ENCODE measurements at regions not wholly inside any gene's neighbourhood (a gene's known extent, or its start where the extent isn't known, plus 50 kb on each side); places are given as distances from the start of the nearest gene placed in this dataset.

DNA sequence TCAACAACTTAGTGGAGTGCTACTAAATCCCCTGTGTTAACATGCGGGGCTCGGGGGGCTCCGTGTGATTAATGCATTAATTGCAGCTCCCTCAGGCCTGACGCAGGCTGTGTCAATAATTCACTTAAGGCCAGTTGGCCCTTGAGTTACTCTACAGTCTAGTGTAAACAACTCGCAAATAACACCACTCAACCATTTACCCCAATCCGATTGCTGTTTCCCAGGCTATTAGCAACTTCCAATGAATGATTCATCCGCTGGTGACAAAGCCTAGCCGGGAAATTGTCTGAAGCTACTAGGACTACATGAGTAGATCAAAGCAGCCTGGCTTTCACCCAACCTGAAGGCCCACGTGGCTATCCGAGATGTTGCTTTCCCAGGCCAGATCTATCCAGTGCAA lies 121.3 kb upstream of the SOX14 start:
- DNase-seq (ENCODE audit: extremely low read depth, insufficient read length), result no peak
- no peak for TF ChIP-seq CTCF (IDR thresholded peaks at IDR 0.05; ENCODE audit: insufficient read depth, low read length, poor library complexity, severe bottlenecking)
- H3K36me3 ChIP-seq (ENCODE audit: control insufficient read depth, insufficient read depth, low read length), result no peaks in the 10 kb centered on the region
- no peaks in the 10 kb centered on the region; the same call in 1 of the 2 replicates for H3K27me3 ChIP-seq (replicated peaks; ENCODE audit: control insufficient read depth, insufficient read depth, low read length)
- no peak overlapping the region for H3K4me3 ChIP-seq (replicated peaks; ENCODE audit: low read depth, low read length)

DNA sequence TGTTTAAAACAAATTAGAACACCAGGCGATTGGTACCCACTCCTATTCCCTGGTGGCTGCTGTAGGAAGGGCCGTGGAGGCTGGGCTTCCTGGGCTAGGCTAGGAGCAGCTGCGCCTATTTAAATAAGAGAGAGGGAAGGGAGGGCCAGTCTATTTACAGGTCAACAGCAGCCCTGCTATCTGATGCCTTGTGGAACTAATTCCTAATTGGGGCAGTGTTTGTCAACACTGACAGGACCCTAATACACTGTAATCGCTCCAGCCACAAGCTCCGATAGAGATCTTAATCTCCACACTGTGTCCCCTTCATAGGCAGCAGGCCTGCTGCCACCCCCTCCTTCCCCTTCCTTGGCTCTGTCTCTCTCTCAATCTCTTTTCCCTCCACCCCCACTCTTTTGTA lies 116.9 kb upstream of the SOX14 start:
- no peaks in the 10 kb centered on the region; the same call in 1 of the 2 replicates for H3K27me3 ChIP-seq (replicated peaks; ENCODE audit: control insufficient read depth, insufficient read depth, low read length)
- DNase-seq (ENCODE audit: extremely low read depth, insufficient read length), result no peak
- TF ChIP-seq CTCF (IDR thresholded peaks at IDR 0.05; ENCODE audit: insufficient read depth, low read length, poor library complexity, severe bottlenecking), result no peak
- no peak overlapping the region for H3K4me3 ChIP-seq (replicated peaks; ENCODE audit: low read depth, low read length)
- H3K36me3 ChIP-seq (ENCODE audit: control insufficient read depth, insufficient read depth, low read length), result no peaks in the 10 kb centered on the region

GRCh38 chr3:137669519-137670060 lies 94.5 kb upstream of the SOX14 start:
- no peak for TF ChIP-seq CTCF (IDR thresholded peaks at IDR 0.05; ENCODE audit: insufficient read depth, low read length, poor library complexity, severe bottlenecking)

DNA sequence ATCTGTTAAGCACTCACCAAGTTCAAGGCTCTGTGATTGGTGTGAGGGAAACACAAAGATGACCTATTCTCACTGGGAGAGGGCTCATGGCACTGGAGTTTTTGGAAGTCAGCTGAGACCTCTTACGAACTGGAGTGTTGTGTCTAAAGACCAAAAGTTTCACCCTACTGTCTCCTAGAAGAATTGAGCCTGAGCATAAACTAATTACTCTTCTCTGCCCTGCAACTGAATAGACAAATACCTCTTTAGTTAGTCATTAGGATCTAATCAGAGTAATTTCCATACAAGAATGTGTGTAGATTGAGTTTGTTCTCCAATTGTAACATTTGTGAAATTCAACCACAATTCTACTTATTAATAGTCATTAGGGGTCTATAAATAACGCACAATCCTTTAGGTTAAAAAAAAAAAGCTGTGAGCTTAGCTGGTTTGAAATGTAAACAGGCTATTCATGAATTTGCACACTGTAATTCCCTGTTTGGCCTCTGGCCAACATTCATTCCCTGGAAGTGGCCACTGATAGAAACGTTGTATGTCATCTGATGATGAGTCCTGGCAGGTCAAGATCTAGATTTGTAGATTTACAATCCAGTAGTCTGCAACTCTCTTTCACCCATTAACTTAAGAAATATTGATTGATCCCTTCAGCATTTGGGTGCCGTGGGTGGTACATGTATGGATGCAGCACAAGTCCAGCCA lies 76.8 kb upstream of the SOX14 start:
- no peaks in the 10 kb centered on the region for H3K36me3 ChIP-seq (ENCODE audit: control insufficient read depth, insufficient read depth, low read length)
- H3K4me3 ChIP-seq (replicated peaks; ENCODE audit: low read depth, low read length), result no peak overlapping the region
- no peak for DNase-seq (ENCODE audit: extremely low read depth, insufficient read length)
- no peaks in the 10 kb centered on the region for H3K27me3 ChIP-seq (replicated peaks; ENCODE audit: control insufficient read depth, insufficient read depth, low read length)
- TF ChIP-seq CTCF (IDR thresholded peaks at IDR 0.05; ENCODE audit: insufficient read depth, low read length, poor library complexity, severe bottlenecking), result no peak

More at GRCh38 chr3:137669519-137670060, 94.5 kb upstream of the SOX14 start:
- no peaks in the 10 kb centered on the region for H3K27me3 ChIP-seq (replicated peaks; ENCODE audit: control insufficient read depth, insufficient read depth, low read length)
- H3K4me3 ChIP-seq (replicated peaks; ENCODE audit: low read depth, low read length), result no peak overlapping the region
- DNase-seq (ENCODE audit: extremely low read depth, insufficient read length), result no peak
- no peaks in the 10 kb centered on the region for H3K36me3 ChIP-seq (ENCODE audit: control insufficient read depth, insufficient read depth, low read length)

DNA sequence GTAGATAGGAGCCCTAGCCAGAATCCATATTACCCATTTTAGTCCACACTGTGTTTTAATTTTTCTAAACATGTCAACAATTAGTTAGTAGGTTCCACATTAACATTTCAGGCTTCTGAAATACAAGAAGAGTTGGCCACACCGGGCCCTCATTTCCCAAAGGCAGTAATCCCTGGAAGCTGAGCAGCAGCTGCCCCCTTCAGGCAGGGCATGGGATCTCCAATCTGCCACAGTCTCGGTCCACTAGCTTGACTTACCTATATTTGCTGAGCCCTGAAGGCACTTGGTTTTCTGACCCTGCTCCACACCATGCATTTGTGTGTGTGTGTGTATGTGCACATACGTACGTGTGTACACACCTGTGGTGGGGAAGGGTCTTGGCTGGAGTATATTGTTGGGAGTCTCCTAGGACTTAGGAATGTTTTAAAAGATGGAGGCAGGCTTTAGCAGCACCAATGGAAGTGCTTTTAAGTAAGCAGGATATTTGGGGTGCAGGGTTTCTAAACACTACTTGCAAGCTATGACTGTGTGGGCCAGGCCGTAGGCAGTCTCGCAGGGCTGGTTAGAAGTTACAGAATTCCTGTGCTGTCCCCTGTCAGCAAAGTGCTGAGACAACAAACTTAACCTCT lies 71.2 kb upstream of the SOX14 start:
- DNase-seq (ENCODE audit: extremely low read depth, insufficient read length), result peak; percentile 3
- peak; percentile 81 for TF ChIP-seq CTCF (IDR thresholded peaks at IDR 0.05; ENCODE audit: insufficient read depth, low read length, poor library complexity, severe bottlenecking)
- no peaks in the 10 kb centered on the region for H3K36me3 ChIP-seq (ENCODE audit: control insufficient read depth, insufficient read depth, low read length)
- no peak overlapping the region for H3K4me3 ChIP-seq (replicated peaks; ENCODE audit: low read depth, low read length)
- no peaks in the 10 kb centered on the region; the same call in 1 of the 2 replicates for H3K27me3 ChIP-seq (replicated peaks; ENCODE audit: control insufficient read depth, insufficient read depth, low read length)

All from GM06990 (cell line).